OCI-LY1 (cell line): ENCODE measurements at regions not wholly inside any gene's neighbourhood (a gene's known extent, or its start where the extent isn't known, plus 50 kb on each side); places are given as distances from the start of the nearest gene placed in this dataset.
"Not testable (repeated sequence)": the region's sequence is repeated elsewhere in the genome, so short reads cannot be mapped to it uniquely, and the experiment has no call there.

Experiments
- H2AFZ ChIP-seq: fragments of 200-600 bp; sonication (generic), shearing (Covaris generic); 2 replicates; pipeline ENCODE4 v1.6.0; 2014; ENCODE audit warnings: antibody characterized with exemption, mild to moderate bottlenecking, low read length
- H3F3A ChIP-seq: fragments of 200-600 bp; sonication (generic), shearing (Covaris generic); 2 replicates; pipeline ENCODE4 v1.6.0; 2014; ENCODE audit warnings: mild to moderate bottlenecking, antibody characterized with exemption, low read length, moderate library complexity; ENCODE audit not compliant: insufficient read depth
- H3K27ac ChIP-seq: fragments of 200-600 bp; sonication (generic); 2 replicates; pipeline ENCODE4 v1.5.1; 2014; ENCODE audit warnings: low read length, mixed run types, mild to moderate bottlenecking, low read depth; ENCODE audit not compliant: poor library complexity, severe bottlenecking
- H3K27me3 ChIP-seq: fragments of 200-600 bp; sonication (generic); 2 replicates; pipeline ENCODE4 v1.6.0; 2014; ENCODE audit warnings: antibody characterized with exemption, mild to moderate bottlenecking, low read length, moderate library complexity; ENCODE audit not compliant: insufficient read depth
- H3K36me3 ChIP-seq: fragments of 200-600 bp; sonication (generic); 2 replicates; pipeline ENCODE4 v1.6.1; 2014; ENCODE audit warnings: mild to moderate bottlenecking, antibody characterized with exemption, low read length, moderate library complexity, mixed read lengths; ENCODE audit not compliant: insufficient read depth
- H3K4me1 ChIP-seq: fragments of 200-600 bp; sonication (generic); 2 replicates; pipeline ENCODE4 v1.5.1; 2014; ENCODE audit warnings: mild to moderate bottlenecking, low read length, moderate library complexity; ENCODE audit not compliant: insufficient read depth, severe bottlenecking
- H3K4me2 ChIP-seq: fragments of 200-600 bp; sonication (generic), shearing (Covaris generic); 2 replicates; pipeline ENCODE4 v1.6.1; 2014; ENCODE audit warnings: low read length
- H3K4me3 ChIP-seq: fragments of 200-600 bp; sonication (generic); 2 replicates; pipeline ENCODE4 v1.5.1; 2014; ENCODE audit warnings: low read length, low read depth, mild to moderate bottlenecking, mixed read lengths; ENCODE audit not compliant: poor library complexity, severe bottlenecking
- H3K79me2 ChIP-seq: fragments of 200-600 bp; shearing (Covaris generic); 2 replicates; pipeline ENCODE4 v1.6.1; 2016; ENCODE audit warnings: mixed run types, low read length, mixed read lengths; ENCODE audit not compliant: insufficient read depth
- H3K9ac ChIP-seq: fragments of 200-600 bp; sonication (generic), shearing (Covaris generic); 2 replicates; pipeline ENCODE4 v1.6.1; 2014; ENCODE audit warnings: mild to moderate bottlenecking, low read length, mixed read lengths
- H3K9me2 ChIP-seq: fragments of 200-600 bp; sonication (generic), shearing (Covaris generic); 2 replicates; pipeline ENCODE4 v1.6.1; 2014; ENCODE audit warnings: low read depth, mild to moderate bottlenecking, low read length, mixed read lengths
- H3K9me3 ChIP-seq: fragments of 200-600 bp; shearing (Covaris generic); 2 replicates; pipeline ENCODE4 v1.6.1; 2014; ENCODE audit warnings: low read length, mixed read lengths
- H4K20me1 ChIP-seq: fragments of 200-600 bp; sonication (generic), shearing (Covaris generic); 2 replicates; pipeline ENCODE4 v1.6.0; 2016; ENCODE audit warnings: mild to moderate bottlenecking, low read length; ENCODE audit not compliant: insufficient read depth
- EZH2 ChIP-seq: fragments of 200-600 bp; sonication (generic), shearing (Covaris generic); IDR thresholded peaks from 2 replicates; pipeline ENCODE4 v1.8.0; 2017; ENCODE audit warnings: borderline replicate concordance, mixed run types, mild to moderate bottlenecking, antibody characterized with exemption, low read length, moderate library complexity, mixed read lengths
- TF ChIP-seq, protein P1 (sequence below): fragments of 200-600 bp; sonication (generic), shearing (Covaris generic); IDR thresholded peaks from 2 replicates; pipeline ENCODE4 v1.5.1; 2017; ENCODE audit warnings: mild to moderate bottlenecking, antibody characterized with exemption, low read length, moderate library complexity, mixed read lengths

- H3K27me3 ChIP-seq: no peaks in the 10 kb centered on the region
- TF ChIP-seq EZH2: no peak
- TF ChIP-seq, protein P1, sequence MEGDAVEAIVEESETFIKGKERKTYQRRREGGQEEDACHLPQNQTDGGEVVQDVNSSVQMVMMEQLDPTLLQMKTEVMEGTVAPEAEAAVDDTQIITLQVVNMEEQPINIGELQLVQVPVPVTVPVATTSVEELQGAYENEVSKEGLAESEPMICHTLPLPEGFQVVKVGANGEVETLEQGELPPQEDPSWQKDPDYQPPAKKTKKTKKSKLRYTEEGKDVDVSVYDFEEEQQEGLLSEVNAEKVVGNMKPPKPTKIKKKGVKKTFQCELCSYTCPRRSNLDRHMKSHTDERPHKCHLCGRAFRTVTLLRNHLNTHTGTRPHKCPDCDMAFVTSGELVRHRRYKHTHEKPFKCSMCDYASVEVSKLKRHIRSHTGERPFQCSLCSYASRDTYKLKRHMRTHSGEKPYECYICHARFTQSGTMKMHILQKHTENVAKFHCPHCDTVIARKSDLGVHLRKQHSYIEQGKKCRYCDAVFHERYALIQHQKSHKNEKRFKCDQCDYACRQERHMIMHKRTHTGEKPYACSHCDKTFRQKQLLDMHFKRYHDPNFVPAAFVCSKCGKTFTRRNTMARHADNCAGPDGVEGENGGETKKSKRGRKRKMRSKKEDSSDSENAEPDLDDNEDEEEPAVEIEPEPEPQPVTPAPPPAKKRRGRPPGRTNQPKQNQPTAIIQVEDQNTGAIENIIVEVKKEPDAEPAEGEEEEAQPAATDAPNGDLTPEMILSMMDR: no peak
- H4K20me1 ChIP-seq: no peaks in the 10 kb centered on the region
- no peaks in the 10 kb centered on the region for H3K9me3 ChIP-seq
- H3F3A ChIP-seq: no peaks in the 10 kb centered on the region
- H3K27ac ChIP-seq: no peak overlapping the region
- no peaks in the 10 kb centered on the region for H3K9me2 ChIP-seq
- H3K9ac ChIP-seq: no peak overlapping the region
- no peaks in the 10 kb centered on the region for H3K4me1 ChIP-seq
- no peak overlapping the region for H3K4me3 ChIP-seq
- no peaks in the 10 kb centered on the region for H3K36me3 ChIP-seq
- no peaks in the 10 kb centered on the region for H3K79me2 ChIP-seq
- H3K4me2 ChIP-seq: no peak overlapping the region
- H2AFZ ChIP-seq: no peak overlapping the region
Observed at GRCh38 chr20:54792688-54793087, 317.3 kb downstream of the DOK5 start.

- H4K20me1 ChIP-seq, H3K4me2 ChIP-seq, H3K27ac ChIP-seq, H3K9ac ChIP-seq, H3K9me2 ChIP-seq, H3K79me2 ChIP-seq, H3K4me1 ChIP-seq, H3K9me3 ChIP-seq, H3K27me3 ChIP-seq, H3F3A ChIP-seq, H3K4me3 ChIP-seq, H3K36me3 ChIP-seq, H2AFZ ChIP-seq: not testable (repeated sequence)
Observed at GRCh38 chr20:54788260-54788659, 312.9 kb downstream of the DOK5 start.

DNA sequence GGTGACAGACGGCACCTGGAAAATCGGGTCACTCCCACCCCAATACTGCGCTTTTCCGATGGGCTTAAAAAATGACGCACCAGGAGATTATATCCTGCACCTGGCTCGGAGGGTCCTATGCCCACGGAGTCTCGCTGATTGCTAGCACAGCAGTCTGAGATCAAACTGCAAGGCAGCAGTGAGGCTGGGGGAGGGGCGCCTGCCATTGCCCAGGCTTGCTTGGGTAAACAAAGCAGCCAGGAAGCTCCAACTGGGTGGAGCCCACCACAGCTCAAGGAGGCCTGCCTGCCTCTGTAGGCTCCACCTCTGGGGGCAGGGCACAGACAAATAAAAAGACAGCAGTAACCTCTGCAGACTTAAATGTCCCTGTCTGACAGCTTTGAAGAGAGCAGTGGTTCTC is 307.4 kb downstream of the DOK5 start:
- not testable (repeated sequence) for H3K4me1 ChIP-seq, H3K36me3 ChIP-seq, H3K27me3 ChIP-seq, H3K9me3 ChIP-seq, H2AFZ ChIP-seq, H3K27ac ChIP-seq, H3K4me3 ChIP-seq, H3K79me2 ChIP-seq, H4K20me1 ChIP-seq, H3F3A ChIP-seq, H3K4me2 ChIP-seq, H3K9ac ChIP-seq, H3K9me2 ChIP-seq

DNA sequence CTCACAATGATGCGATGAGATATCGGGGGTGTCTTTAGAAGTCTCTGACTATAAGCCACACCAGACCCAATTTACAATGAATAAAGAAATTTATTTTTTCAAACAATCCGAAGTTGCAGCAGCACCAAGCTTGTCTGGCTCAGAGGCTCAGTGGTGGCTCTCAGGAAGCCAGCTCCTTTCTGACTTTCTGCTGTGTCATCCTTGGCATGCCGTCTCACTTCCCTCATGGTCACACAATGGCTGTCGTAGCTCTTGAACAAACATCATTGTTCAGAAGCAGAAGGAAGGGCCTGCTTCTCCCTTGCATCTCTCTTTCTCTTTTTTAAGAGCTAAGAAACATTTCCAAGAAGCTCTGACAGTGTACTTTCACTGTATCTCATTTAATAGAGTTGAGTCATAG is 299.0 kb downstream of the DOK5 start:
- no peak overlapping the region for H3K9ac ChIP-seq
- H2AFZ ChIP-seq: no peak overlapping the region
- no peaks in the 10 kb centered on the region for H3F3A ChIP-seq
- H3K27ac ChIP-seq: no peak overlapping the region
- no peak for TF ChIP-seq EZH2
- TF ChIP-seq, protein P1: no peak
- no peak overlapping the region for H3K4me2 ChIP-seq
- H3K79me2 ChIP-seq: no peaks in the 10 kb centered on the region
- no peaks in the 10 kb centered on the region for H4K20me1 ChIP-seq
- no peaks in the 10 kb centered on the region for H3K36me3 ChIP-seq
- no peaks in the 10 kb centered on the region for H3K27me3 ChIP-seq
- H3K9me3 ChIP-seq: no peaks in the 10 kb centered on the region
- no peak overlapping the region for H3K4me3 ChIP-seq
- no peaks in the 10 kb centered on the region for H3K9me2 ChIP-seq
- H3K4me1 ChIP-seq: no peaks in the 10 kb centered on the region
